Neural cell (in vitro differentiated cells): ENCODE measurements at regions not wholly inside any gene's neighbourhood (a gene's known extent, or its start where the extent isn't known, plus 50 kb on each side); places are given as distances from the start of the nearest gene placed in this dataset.

Experiments
- EZH2 ChIP-seq: fragments of 200-600, 300-800 bp; shearing (Covaris generic), sonication (generic); IDR thresholded peaks from 2 replicates; pipeline ENCODE4 v1.6.1; 2014; ENCODE audit warnings: antibody characterized with exemption, low read length, borderline replicate concordance, mild to moderate bottlenecking; ENCODE audit not compliant: insufficient read depth, poor library complexity, severe bottlenecking
- TF ChIP-seq, protein P1 (sequence below): fragments of 450-650 bp; IDR thresholded peaks from 2 replicates; pipeline ENCODE4 v1.5.1; 2014; ENCODE audit warnings: antibody characterized with exemption, mild to moderate bottlenecking, moderate library complexity; ENCODE audit not compliant: poor library complexity, severe bottlenecking

DNA sequence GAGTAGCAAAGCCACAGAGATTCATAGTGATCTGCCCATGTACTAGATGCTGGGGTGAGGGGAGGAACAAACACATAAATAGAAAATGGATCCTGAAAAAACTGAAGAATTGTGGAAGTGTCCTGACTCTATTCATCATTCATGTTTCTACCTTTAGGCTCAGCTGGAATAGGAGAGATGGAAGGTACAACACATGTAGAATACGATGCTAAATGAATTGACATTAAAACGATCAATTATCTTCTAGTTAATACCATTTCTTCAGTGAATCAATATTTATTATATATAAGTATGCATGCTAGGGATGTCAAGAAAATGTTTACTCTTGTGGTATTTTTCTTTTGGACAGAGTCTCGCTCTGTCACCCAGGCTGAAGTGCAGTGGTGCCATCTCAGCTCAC is 159.1 kb downstream of the IRS1 start:
- no peak for TF ChIP-seq EZH2
- TF ChIP-seq, protein P1, sequence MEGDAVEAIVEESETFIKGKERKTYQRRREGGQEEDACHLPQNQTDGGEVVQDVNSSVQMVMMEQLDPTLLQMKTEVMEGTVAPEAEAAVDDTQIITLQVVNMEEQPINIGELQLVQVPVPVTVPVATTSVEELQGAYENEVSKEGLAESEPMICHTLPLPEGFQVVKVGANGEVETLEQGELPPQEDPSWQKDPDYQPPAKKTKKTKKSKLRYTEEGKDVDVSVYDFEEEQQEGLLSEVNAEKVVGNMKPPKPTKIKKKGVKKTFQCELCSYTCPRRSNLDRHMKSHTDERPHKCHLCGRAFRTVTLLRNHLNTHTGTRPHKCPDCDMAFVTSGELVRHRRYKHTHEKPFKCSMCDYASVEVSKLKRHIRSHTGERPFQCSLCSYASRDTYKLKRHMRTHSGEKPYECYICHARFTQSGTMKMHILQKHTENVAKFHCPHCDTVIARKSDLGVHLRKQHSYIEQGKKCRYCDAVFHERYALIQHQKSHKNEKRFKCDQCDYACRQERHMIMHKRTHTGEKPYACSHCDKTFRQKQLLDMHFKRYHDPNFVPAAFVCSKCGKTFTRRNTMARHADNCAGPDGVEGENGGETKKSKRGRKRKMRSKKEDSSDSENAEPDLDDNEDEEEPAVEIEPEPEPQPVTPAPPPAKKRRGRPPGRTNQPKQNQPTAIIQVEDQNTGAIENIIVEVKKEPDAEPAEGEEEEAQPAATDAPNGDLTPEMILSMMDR: no peak
